SK-N-SH (cell line): ENCODE measurements at regions not wholly inside any gene's neighbourhood (a gene's known extent, or its start where the extent isn't known, plus 50 kb on each side); places are given as distances from the start of the nearest gene placed in this dataset.

Experiments
- CTCF ChIA-PET: fragments of 300-600, 350-600 bp; formaldehyde crosslinking; extraction: SDS; loops from one replicate; lab custom pipeline; 2021; lab: Yijun Ruan, JAX
- POLR2A ChIA-PET: fragments of 350-600 bp; sonication (Branson Sonifier 250); formaldehyde crosslinking; extraction: SDS; loops from one replicate; lab custom pipeline; 2020; ENCODE audit warnings: antibody characterized with exemption, inconsistent platforms; lab: Yijun Ruan, JAX
- DNase-seq: peaks from one replicate; pipeline ENCODE4 v3.0.0; 2012
- H2AFZ ChIP-seq: fragments of 200-600 bp; sonication (generic); 2 replicates; pipeline ENCODE4 v1.8.1; 2016; ENCODE audit warnings: antibody characterized with exemption, mild to moderate bottlenecking, low read depth
- H3F3A ChIP-seq: fragments of 200-600 bp; sonication (generic); replicated peaks from 2 replicates; pipeline ENCODE3; 2016; ENCODE audit warnings: antibody characterized with exemption, mild to moderate bottlenecking; ENCODE audit not compliant: insufficient read depth
- H3K27ac ChIP-seq, 2 experiments: fragments of 200-500 bp in 1 of 2; fragments of 200-600 bp in 1 of 2; sonication (Bioruptor generic) in 1 of 2; sonication (generic), shearing (Covaris generic) in 1 of 2; 2 replicates each; pipeline versions ENCODE4 v1.5.1 to v1.6.1; 2014 to 2016; ENCODE audit warnings: low read depth in 2 of 2, inconsistent platforms in 1 of 2, low read length in 1 of 2, mild to moderate bottlenecking in 1 of 2, mixed read lengths in 1 of 2
- H3K27me3 ChIP-seq: fragments of 200-600 bp; sonication (generic), shearing (Covaris generic); 2 replicates; pipeline ENCODE4 v1.6.1; 2016; ENCODE audit warnings: mixed run types; ENCODE audit not compliant: insufficient read depth
- H3K36me3 ChIP-seq, 2 experiments: fragments of 200-500 bp in 1 of 2; fragments of 200-600 bp in 1 of 2; sonication (Bioruptor generic) in 1 of 2; sonication (generic) in 1 of 2; replicated peaks in 1 of 2; 2 replicates each; pipeline versions ENCODE3 to v1.5.1; 2014 to 2016; ENCODE audit warnings: low read length in 1 of 2, mild to moderate bottlenecking in 1 of 2; ENCODE audit not compliant: insufficient read depth in 2 of 2, control insufficient read depth in 1 of 2
- H3K4me1 ChIP-seq, 2 experiments: fragments of 200-500 bp in 1 of 2; fragments of 200-600 bp in 1 of 2; sonication (Bioruptor generic) in 1 of 2; sonication (generic), shearing (Covaris generic) in 1 of 2; 2 replicates each; pipeline versions ENCODE4 v1.5.1 to v1.6.1; 2014 to 2016; ENCODE audit warnings: low read depth in 1 of 2, low read length in 1 of 2, mixed run types in 1 of 2; ENCODE audit not compliant: insufficient read depth in 2 of 2, control insufficient read depth in 1 of 2
- H3K4me2 ChIP-seq: fragments of 200-600 bp; sonication (generic), shearing (Covaris generic); 2 replicates; pipeline ENCODE4 v1.6.1; 2017; ENCODE audit warnings: mixed run types
- H3K4me3 ChIP-seq, 2 experiments: fragments of 200-500 bp in 1 of 2; fragments of 200-600 bp in 1 of 2; sonication (Bioruptor generic) in 1 of 2; sonication (generic), shearing (Covaris generic) in 1 of 2; 2 replicates each; pipeline versions ENCODE4 v1.5.1 to v1.8.1; 2014 to 2016; ENCODE audit warnings: low read depth in 2 of 2, inconsistent platforms in 1 of 2, low read length in 1 of 2, mild to moderate bottlenecking in 1 of 2, mixed read lengths in 1 of 2, moderate library complexity in 1 of 2
- H3K79me2 ChIP-seq: fragments of 200-600 bp; sonication (generic); 2 replicates; pipeline ENCODE4 v1.8.1; 2017; ENCODE audit warnings: mild to moderate bottlenecking; ENCODE audit not compliant: insufficient read depth
- H3K9ac ChIP-seq: fragments of 200-600 bp; sonication (generic); 2 replicates; pipeline ENCODE4 v1.6.1; 2017; ENCODE audit warnings: mixed run types
- H3K9me2 ChIP-seq: fragments of 200-600 bp; sonication (generic); 2 replicates; pipeline ENCODE4 v1.6.1; 2017; ENCODE audit warnings: mixed run types
- H3K9me3 ChIP-seq: fragments of 200-600 bp; sonication (generic); 2 replicates; pipeline ENCODE4 v1.6.1; 2017; ENCODE audit warnings: mixed run types, mild to moderate bottlenecking, moderate library complexity
- H4K20me1 ChIP-seq: fragments of 200-600 bp; sonication (generic); 2 replicates; pipeline ENCODE4 v1.6.1; 2017; ENCODE audit warnings: mild to moderate bottlenecking, mixed run types; ENCODE audit not compliant: insufficient read depth
- CHD2 ChIP-seq: fragments of 150-350 bp; IDR thresholded peaks from 2 replicates; pipeline ENCODE4 v1.6.1; 2018; ENCODE audit warnings: low read length; ENCODE audit not compliant: partially characterized antibody
- EP300 ChIP-seq, 2 experiments: IDR thresholded peaks; 2 replicates each; pipeline versions ENCODE4 v1.4.0 to v1.6.1; 2012; ENCODE audit warnings: borderline replicate concordance in 1 of 2, low read depth in 1 of 2, low read length in 1 of 2
- EZH2phosphoT487 ChIP-seq: fragments of 200-600 bp; sonication (generic); IDR thresholded peaks from 2 replicates; pipeline ENCODE4 v1.6.1; 2017; ENCODE audit warnings: low read depth, mixed run types, mild to moderate bottlenecking, antibody characterized with exemption, moderate library complexity, borderline replicate concordance
- GABPA ChIP-seq: IDR thresholded peaks from 2 replicates; pipeline ENCODE4 v1.4.0; 2012; ENCODE audit warnings: low read depth, mild to moderate bottlenecking
- GATA2 ChIP-seq: sonication (generic); formaldehyde crosslinking; IDR thresholded peaks from 2 replicates; pipeline ENCODE4 v1.5.0; 2020; ENCODE audit warnings: mild to moderate bottlenecking, missing genetic modification reagents
- JUND ChIP-seq: IDR thresholded peaks from 2 replicates; pipeline ENCODE4 v1.4.0; 2012
- MEF2A ChIP-seq: IDR thresholded peaks from 2 replicates; pipeline ENCODE4 v1.4.0; 2012; ENCODE audit warnings: low read depth, borderline replicate concordance
- POLR2AphosphoS5 ChIP-seq: IDR thresholded peaks from 2 replicates; pipeline ENCODE4 v1.6.1; 2012; ENCODE audit warnings: low read depth, low read length
- RAD21 ChIP-seq: IDR thresholded peaks from 2 replicates; pipeline ENCODE4 v1.6.1; 2012; ENCODE audit warnings: mild to moderate bottlenecking, low read length
- RCOR1 ChIP-seq: fragments of 150-350 bp; IDR thresholded peaks from 2 replicates; pipeline ENCODE4 v1.6.1; 2017; ENCODE audit warnings: antibody characterized with exemption, low read length
- RXRA ChIP-seq: IDR thresholded peaks from 2 replicates; pipeline ENCODE4 v1.4.0; 2012; ENCODE audit warnings: low read depth, mild to moderate bottlenecking, borderline replicate concordance
- SIN3A ChIP-seq: IDR thresholded peaks from 2 replicates; pipeline ENCODE4 v1.6.1; 2012; ENCODE audit warnings: low read depth, mild to moderate bottlenecking, low read length, moderate library complexity, borderline replicate concordance
- SMC3 ChIP-seq: IDR thresholded peaks from 2 replicates; pipeline ENCODE4 v1.6.1; 2012; ENCODE audit warnings: low read depth, low read length, improper control_type of control experiment
- TAF1 ChIP-seq: IDR thresholded peaks from 2 replicates; pipeline ENCODE4 v1.6.1; 2012; ENCODE audit warnings: low read depth, mild to moderate bottlenecking, low read length, moderate library complexity, borderline replicate concordance
- YY1 ChIP-seq: IDR thresholded peaks from 2 replicates; pipeline ENCODE4 v1.4.0; 2012; ENCODE audit warnings: low read depth, mild to moderate bottlenecking
- WGBS: methylation state at CpG from one replicate; pipeline ENCODE4 v1.1.6; 2017; ENCODE audit warnings: low lambda C conversion rate; 5-methylcytosine and 5-hydroxymethylcytosine counted together
- TF ChIP-seq, protein P1 (sequence below): fragments of 150-350 bp; IDR thresholded peaks from 2 replicates; pipeline ENCODE4 v1.6.1; 2017; ENCODE audit warnings: antibody characterized with exemption, low read length, low read depth, borderline replicate concordance
- TF ChIP-seq, protein P2 (sequence below): fragments of 150-350 bp; IDR thresholded peaks from 2 replicates; pipeline ENCODE4 v1.6.1; 2016; ENCODE audit warnings: mild to moderate bottlenecking, low read depth, low read length

DNA sequence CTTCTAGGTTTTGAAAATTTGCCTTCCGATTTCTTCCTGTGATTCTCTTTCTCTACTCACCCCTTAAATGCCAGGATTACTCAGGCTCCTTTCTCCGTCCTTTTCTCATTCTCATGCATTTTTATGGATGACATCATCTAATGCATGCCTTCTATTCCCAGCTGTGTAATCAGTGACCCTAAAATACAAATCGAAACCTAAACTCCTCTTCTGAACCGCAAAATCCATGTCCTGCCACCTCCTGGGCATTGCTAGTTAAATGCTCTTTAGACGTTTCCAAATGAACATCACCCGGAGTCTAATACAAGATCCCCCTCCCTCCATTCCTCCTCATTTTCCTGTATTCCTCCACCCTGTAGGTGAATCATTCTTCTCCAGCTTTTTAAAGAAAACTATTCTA, 1703.1 kb upstream of the FLRT2 start:
- Histone ChIP-seq H4K20me1 (no peaks in the 10 kb centered on the region), H3F3A (no peaks in the 10 kb centered on the region), H2AFZ (no peak overlapping the region), H3K27ac (no peak overlapping the region), H3K9ac (no peak overlapping the region), H3K9me2 (no peaks in the 10 kb centered on the region), H3K4me1 (no peaks in the 10 kb centered on the region; a peak in 1 of 4 replicates), H3K9me3 (no peaks in the 10 kb centered on the region), H3K79me2 (no peaks in the 10 kb centered on the region), H3K4me3 (no peak overlapping the region), H3K27me3 (no peaks in the 10 kb centered on the region), H3K36me3 (no peaks in the 10 kb centered on the region), H3K4me2 (peak overlapping the region; percentile 52; the same call in 1 of the 2 replicates)
- POLR2A ChIA-PET, result no interaction called here
- TF ChIP-seq, protein P1, sequence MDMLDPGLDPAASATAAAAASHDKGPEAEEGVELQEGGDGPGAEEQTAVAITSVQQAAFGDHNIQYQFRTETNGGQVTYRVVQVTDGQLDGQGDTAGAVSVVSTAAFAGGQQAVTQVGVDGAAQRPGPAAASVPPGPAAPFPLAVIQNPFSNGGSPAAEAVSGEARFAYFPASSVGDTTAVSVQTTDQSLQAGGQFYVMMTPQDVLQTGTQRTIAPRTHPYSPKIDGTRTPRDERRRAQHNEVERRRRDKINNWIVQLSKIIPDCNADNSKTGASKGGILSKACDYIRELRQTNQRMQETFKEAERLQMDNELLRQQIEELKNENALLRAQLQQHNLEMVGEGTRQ, result no peak
- TF ChIP-seq GABPA, result no peak
- no peak for TF ChIP-seq EP300 (IDR thresholded peaks at IDR 0.05; ENCODE audit: borderline replicate concordance in 1 of 2, low read depth in 1 of 2, low read length in 1 of 2)
- no peak for TF ChIP-seq SMC3
- TF ChIP-seq POLR2AphosphoS5, result no peak
- TF ChIP-seq EZH2phosphoT487, result no peak
- TF ChIP-seq JUND, result no peak
- TF ChIP-seq, protein P2, sequence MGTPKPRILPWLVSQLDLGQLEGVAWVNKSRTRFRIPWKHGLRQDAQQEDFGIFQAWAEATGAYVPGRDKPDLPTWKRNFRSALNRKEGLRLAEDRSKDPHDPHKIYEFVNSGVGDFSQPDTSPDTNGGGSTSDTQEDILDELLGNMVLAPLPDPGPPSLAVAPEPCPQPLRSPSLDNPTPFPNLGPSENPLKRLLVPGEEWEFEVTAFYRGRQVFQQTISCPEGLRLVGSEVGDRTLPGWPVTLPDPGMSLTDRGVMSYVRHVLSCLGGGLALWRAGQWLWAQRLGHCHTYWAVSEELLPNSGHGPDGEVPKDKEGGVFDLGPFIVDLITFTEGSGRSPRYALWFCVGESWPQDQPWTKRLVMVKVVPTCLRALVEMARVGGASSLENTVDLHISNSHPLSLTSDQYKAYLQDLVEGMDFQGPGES, result no peak
- TF ChIP-seq RXRA, result no peak
- TF ChIP-seq SIN3A, result no peak
- no peak for TF ChIP-seq CHD2
- CTCF ChIA-PET, result no interaction called here
- WGBS, result 18% methylated on average over 6 of the region's 6 CpGs
- no peak for DNase-seq

DNA sequence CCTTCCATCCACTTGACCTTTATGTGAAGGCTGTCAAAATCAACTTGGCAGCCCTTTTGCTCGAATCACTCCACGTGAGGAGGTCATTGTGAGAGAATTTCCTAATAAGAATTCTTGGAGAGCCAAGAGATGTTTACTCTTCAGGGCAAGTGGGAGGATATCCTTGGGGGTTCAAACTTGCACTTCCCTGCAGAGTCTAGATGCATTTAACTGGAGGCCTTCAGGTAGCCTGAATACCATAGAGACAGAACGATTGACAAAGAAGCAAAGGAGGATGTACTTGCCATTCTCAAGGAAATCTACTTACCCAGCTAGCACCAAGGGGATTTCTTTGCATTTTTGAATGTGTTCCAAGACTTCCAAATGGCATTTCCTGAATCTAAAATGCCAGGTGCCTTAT, 1702.6 kb upstream of the FLRT2 start:
- no peaks in the 10 kb centered on the region for H3K9me3 ChIP-seq
- H3K4me2 ChIP-seq, result no peak overlapping the region
- H4K20me1 ChIP-seq, result no peaks in the 10 kb centered on the region
- WGBS, result 31% methylated on average over 3 of the region's 3 CpGs
- no peaks in the 10 kb centered on the region for H3K79me2 ChIP-seq
- TF ChIP-seq EZH2phosphoT487, result no peak
- TF ChIP-seq JUND, result no peak
- no peak for TF ChIP-seq CHD2
- TF ChIP-seq, protein P2, result no peak
- no peak for TF ChIP-seq MEF2A
- TF ChIP-seq TAF1, result no peak
- no peak for TF ChIP-seq RCOR1
- TF ChIP-seq YY1, result no peak
- no peak for TF ChIP-seq RAD21
- no peak for TF ChIP-seq GATA2 (CRISPR knock-in tag)
- no peak for TF ChIP-seq SMC3
- H3K9me2 ChIP-seq, result no peaks in the 10 kb centered on the region
- H3K9ac ChIP-seq, result no peak overlapping the region
- no peaks in the 10 kb centered on the region for H3K36me3 ChIP-seq
- ChIA-PET CTCF (no interaction called here), POLR2A (no interaction called here)
- H3K4me3 ChIP-seq, result no peak overlapping the region
- no peak for DNase-seq
- H3K4me1 ChIP-seq, result no peaks in the 10 kb centered on the region; a peak in 1 of 4 replicates
- no peaks in the 10 kb centered on the region for H3F3A ChIP-seq
- H2AFZ ChIP-seq, result no peak overlapping the region
- no peak overlapping the region for H3K27ac ChIP-seq
- H3K27me3 ChIP-seq, result no peaks in the 10 kb centered on the region
